ENCODE measurements at regions not wholly inside any gene's neighbourhood (a gene's known extent, or its start where the extent isn't known, plus 50 kb on each side); places are given as distances from the start of the nearest gene placed in this dataset.

DNA sequence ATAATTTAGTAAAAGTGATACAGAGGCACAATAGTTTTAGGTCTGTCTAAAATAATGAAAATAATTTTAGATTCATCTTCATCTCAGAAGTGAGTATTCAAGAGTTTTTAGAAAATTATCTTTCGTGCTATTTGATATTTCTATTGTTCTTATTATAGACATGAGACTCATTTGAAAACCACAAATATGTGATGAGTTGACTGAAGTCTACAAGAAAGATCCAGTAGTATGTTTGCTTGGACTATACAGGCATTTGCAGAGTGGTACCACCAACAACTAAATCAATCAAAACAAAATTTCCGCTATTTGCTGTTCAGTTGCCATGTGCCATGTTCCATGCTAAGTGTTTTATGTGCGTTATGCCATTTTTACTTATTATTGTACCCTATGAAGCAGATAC is 1318.5 kb downstream of the STIM2 start:
- no peak for TF ChIP-seq CTCF (conservative IDR thresholded peaks at IDR 0.05; ENCODE audit: control insufficient read depth, insufficient read depth, low read depth, low read length)
- DNase-seq (ENCODE audit: low read depth): no peak
- no peak overlapping the region for H3K4me3 ChIP-seq (ENCODE audit: control insufficient read depth, low read depth, low read length)

- DNase-seq (ENCODE audit: low read depth): no peak
- H3K4me3 ChIP-seq (ENCODE audit: control insufficient read depth, low read depth, low read length): no peak overlapping the region
- no peak for TF ChIP-seq CTCF (conservative IDR thresholded peaks at IDR 0.05; ENCODE audit: control insufficient read depth, insufficient read depth, low read depth, low read length)
Observed at GRCh38 chr4:28209371-28209924, 1348.8 kb downstream of the STIM2 start.

GRCh38 chr4:28211676-28212470 is 1351.2 kb downstream of the STIM2 start:
- no peak for TF ChIP-seq CTCF (conservative IDR thresholded peaks at IDR 0.05; ENCODE audit: control insufficient read depth, insufficient read depth, low read depth, low read length)
- no peak for DNase-seq (ENCODE audit: low read depth)
- no peak overlapping the region for H3K4me3 ChIP-seq (ENCODE audit: control insufficient read depth, low read depth, low read length)

DNA sequence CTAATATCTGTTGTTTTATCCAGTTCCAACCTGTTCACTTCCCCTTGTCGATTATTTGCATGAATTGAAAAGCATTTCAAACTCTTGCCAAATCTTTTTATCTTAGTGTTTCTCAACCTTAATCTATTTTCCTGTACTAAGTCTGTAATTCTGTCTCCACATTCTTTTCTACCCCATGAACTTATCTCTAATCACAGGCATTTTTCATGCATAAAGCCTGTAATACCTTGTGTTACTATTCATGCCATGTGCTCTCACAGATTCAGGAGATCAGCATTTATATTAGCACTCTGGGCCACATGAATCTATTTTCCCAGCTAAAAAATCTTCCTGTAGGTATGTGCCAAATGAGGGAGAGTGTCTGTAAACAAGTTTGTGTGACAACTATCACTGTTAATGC is 1360.9 kb downstream of the STIM2 start:
- DNase-seq (ENCODE audit: low read depth): no peak
- H3K4me3 ChIP-seq (ENCODE audit: control insufficient read depth, low read depth, low read length): no peak overlapping the region
- TF ChIP-seq CTCF (conservative IDR thresholded peaks at IDR 0.05; ENCODE audit: control insufficient read depth, insufficient read depth, low read depth, low read length): no peak

- DNase-seq (ENCODE audit: low read depth): peak; percentile 61
- H3K4me3 ChIP-seq (ENCODE audit: control insufficient read depth, low read depth, low read length): no peak overlapping the region
- peak; percentile 57 for TF ChIP-seq CTCF (conservative IDR thresholded peaks at IDR 0.05; ENCODE audit: control insufficient read depth, insufficient read depth, low read depth, low read length)
Observed at GRCh38 chr4:28225050-28225449, 1364.4 kb downstream of the STIM2 start.

DNA sequence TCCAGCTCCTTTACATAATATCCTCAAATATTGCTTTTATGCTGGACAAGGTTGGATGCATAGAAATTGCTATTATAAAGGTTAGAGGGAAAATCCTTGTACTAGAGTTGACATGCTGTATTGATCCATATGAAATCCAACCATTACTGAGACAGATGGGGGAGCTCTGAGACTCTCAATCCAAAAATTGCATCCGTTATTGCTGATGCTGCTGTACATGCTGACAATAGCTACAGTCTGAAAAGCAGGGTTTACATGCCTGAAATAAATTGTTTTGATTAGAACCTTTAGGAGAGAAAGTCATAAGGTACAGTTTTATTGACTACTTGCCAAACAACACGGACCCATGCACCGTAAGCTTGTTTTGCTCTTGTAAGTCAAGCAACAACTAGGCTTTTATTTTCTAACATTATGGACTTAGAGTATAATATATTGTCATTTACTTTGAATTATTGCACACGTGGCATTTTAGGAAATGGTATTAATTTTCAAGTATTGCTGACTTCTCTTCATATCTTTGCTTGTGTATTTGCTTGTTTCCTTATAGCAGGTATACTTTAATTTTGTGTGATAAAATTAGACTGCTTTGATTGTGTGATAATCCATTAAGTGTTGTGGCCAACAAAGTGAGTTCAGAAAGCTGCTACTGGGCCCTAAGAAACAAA is 1365.2 kb downstream of the STIM2 start:
- no peak overlapping the region for H3K4me3 ChIP-seq (ENCODE audit: control insufficient read depth, low read depth, low read length)
- TF ChIP-seq CTCF (conservative IDR thresholded peaks at IDR 0.05; ENCODE audit: control insufficient read depth, insufficient read depth, low read depth, low read length): peak; percentile 28
- DNase-seq (ENCODE audit: low read depth): peak; percentile 37

Data from fibroblast of mammary gland (primary cell).